LNCaP clone FGC (cell line): ENCODE measurements at regions not wholly inside any gene's neighbourhood (a gene's known extent, or its start where the extent isn't known, plus 50 kb on each side); places are given as distances from the start of the nearest gene placed in this dataset.

Experiments used
- DNase-seq: peaks from one replicate; pipeline ENCODE4 v3.0.0-alpha.2; 2011; ENCODE audit warnings: low read depth
- H3K4me3 ChIP-seq: 2 replicates; pipeline ENCODE4 v1.5.1; 2011; ENCODE audit warnings: mild to moderate bottlenecking, low read depth, low read length, control low read depth
- TF ChIP-seq, protein P1 (sequence below): IDR thresholded peaks from 2 replicates; pipeline ENCODE4 v1.5.1; 2012; ENCODE audit warnings: mild to moderate bottlenecking; ENCODE audit not compliant: control insufficient read depth, insufficient read depth; ENCODE audit errors: extremely low read depth

GRCh38 chr7:19830604-19831003 is 57.2 kb upstream of the TMEM196 start:
- no peak overlapping the region for H3K4me3 ChIP-seq
- TF ChIP-seq, protein P1, sequence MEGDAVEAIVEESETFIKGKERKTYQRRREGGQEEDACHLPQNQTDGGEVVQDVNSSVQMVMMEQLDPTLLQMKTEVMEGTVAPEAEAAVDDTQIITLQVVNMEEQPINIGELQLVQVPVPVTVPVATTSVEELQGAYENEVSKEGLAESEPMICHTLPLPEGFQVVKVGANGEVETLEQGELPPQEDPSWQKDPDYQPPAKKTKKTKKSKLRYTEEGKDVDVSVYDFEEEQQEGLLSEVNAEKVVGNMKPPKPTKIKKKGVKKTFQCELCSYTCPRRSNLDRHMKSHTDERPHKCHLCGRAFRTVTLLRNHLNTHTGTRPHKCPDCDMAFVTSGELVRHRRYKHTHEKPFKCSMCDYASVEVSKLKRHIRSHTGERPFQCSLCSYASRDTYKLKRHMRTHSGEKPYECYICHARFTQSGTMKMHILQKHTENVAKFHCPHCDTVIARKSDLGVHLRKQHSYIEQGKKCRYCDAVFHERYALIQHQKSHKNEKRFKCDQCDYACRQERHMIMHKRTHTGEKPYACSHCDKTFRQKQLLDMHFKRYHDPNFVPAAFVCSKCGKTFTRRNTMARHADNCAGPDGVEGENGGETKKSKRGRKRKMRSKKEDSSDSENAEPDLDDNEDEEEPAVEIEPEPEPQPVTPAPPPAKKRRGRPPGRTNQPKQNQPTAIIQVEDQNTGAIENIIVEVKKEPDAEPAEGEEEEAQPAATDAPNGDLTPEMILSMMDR = no peak
- DNase-seq = no peak
